HL-60 (cell line): ENCODE measurements at regions not wholly inside any gene's neighbourhood (a gene's known extent, or its start where the extent isn't known, plus 50 kb on each side); places are given as distances from the start of the nearest gene placed in this dataset.

Experiments used
- POLR2AphosphoS5 ChIP-seq: IDR thresholded peaks from 2 replicates; pipeline ENCODE4 v1.6.1; 2012; ENCODE audit warnings: low read depth
- TF ChIP-seq, protein P1 (sequence below): IDR thresholded peaks from one replicate; pipeline ENCODE4 v1.5.1; 2011; ENCODE audit warnings: low read length, control low read depth, inconsistent platforms; ENCODE audit not compliant: insufficient read depth

DNA sequence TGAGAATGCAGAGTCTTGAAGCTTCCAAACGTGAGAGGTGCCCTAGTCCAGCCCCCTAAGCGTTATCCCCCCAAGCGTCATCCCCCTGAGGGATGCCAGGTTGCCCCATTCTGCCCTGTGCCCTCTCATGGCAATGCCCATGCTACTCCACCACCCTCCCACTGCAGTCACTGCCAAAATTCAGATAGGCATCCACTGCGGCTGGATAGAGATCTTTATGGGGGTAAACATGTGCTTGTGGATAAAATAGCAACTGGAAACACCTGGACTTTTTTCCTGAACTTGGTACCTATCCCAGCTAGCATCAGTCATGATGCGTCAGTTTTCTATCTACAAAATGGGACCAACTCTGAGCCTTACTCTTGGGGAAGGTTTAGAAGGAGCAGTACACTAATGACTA, 92.7 kb upstream of the HOXC13 start:
- no peak for TF ChIP-seq POLR2AphosphoS5
- TF ChIP-seq, protein P1, sequence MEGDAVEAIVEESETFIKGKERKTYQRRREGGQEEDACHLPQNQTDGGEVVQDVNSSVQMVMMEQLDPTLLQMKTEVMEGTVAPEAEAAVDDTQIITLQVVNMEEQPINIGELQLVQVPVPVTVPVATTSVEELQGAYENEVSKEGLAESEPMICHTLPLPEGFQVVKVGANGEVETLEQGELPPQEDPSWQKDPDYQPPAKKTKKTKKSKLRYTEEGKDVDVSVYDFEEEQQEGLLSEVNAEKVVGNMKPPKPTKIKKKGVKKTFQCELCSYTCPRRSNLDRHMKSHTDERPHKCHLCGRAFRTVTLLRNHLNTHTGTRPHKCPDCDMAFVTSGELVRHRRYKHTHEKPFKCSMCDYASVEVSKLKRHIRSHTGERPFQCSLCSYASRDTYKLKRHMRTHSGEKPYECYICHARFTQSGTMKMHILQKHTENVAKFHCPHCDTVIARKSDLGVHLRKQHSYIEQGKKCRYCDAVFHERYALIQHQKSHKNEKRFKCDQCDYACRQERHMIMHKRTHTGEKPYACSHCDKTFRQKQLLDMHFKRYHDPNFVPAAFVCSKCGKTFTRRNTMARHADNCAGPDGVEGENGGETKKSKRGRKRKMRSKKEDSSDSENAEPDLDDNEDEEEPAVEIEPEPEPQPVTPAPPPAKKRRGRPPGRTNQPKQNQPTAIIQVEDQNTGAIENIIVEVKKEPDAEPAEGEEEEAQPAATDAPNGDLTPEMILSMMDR: no peak
